Thoracic aorta (tissue), 2 donors: ENCODE measurements at regions not wholly inside any gene's neighbourhood (a gene's known extent, or its start where the extent isn't known, plus 50 kb on each side); places are given as distances from the start of the nearest gene placed in this dataset.

Source experiments
- ATAC-seq: fragments of 150-250 bp; one replicate; pipeline ENCODE4 v1.8.0; 2017; ENCODE audit warnings: low read depth; ENCODE audit not compliant: insufficient number of reproducible peaks, low FRiP score
- DNase-seq: peaks from one replicate; pipeline ENCODE4 v3.0.0-alpha.2; 2020; ENCODE audit warnings: low spot score
- H3K27ac ChIP-seq, 2 donors: fragments of 200-600 bp; sonication (generic); 1 replicate in 1 of 2; 2 replicates in 1 of 2; pipeline ENCODE4 v1.5.1; 2016; ENCODE audit warnings: mild to moderate bottlenecking in 2 of 2, moderate library complexity in 2 of 2
- H3K27me3 ChIP-seq: fragments of 200-600 bp; sonication (generic); replicated peaks from 2 replicates; pipeline ENCODE4 v1.6.0; 2016; ENCODE audit warnings: mild to moderate bottlenecking; ENCODE audit not compliant: insufficient read depth
- H3K36me3 ChIP-seq: fragments of 200-600 bp; sonication (generic); one replicate; pipeline ENCODE4 v1.5.1; 2016
- H3K4me1 ChIP-seq, 2 donors: fragments of 200-600 bp; sonication (generic); 1 replicate in 1 of 2; 2 replicates in 1 of 2; pipeline versions ENCODE4 v1.5.1 to v1.6.0; 2016; ENCODE audit warnings: low read depth in 2 of 2, mild to moderate bottlenecking in 1 of 2; ENCODE audit not compliant: control insufficient read depth in 1 of 2
- H3K4me3 ChIP-seq: fragments of 200-600 bp; sonication (generic); 2 replicates; pipeline ENCODE4 v1.5.1; 2016; ENCODE audit warnings: mild to moderate bottlenecking
- H3K9me3 ChIP-seq: fragments of 200-600 bp; sonication (generic); 2 replicates; pipeline ENCODE4 v1.5.1; 2016
- TF ChIP-seq, protein P1 (sequence below): fragments of 200-600 bp; sonication (generic); IDR thresholded peaks from one replicate; pipeline ENCODE4 v1.5.1; 2019; ENCODE audit warnings: antibody characterized with exemption

DNA sequence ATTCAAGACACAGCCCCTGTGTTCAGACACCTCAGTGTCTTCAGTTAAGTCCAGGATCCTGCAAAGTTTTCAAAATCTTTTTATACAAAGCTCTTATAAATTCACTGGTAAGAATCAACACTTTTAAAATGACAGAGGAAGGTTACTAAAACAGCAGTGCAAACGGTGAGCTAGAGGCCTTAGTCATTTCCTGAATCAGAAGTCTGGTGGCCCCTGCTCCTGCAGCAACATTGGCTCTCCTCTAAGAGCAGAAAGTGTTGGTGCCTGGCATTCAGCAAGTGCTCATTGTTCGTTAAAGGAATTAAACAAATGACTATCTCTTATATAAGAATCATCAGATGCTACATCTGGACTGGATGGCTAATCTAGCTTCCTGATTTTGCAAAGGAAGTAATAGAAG, 282.9 kb downstream of the PTGER3 start:
- no peak for ATAC-seq
- no peak for DNase-seq
- Histone ChIP-seq H3K9me3 (no peaks in the 10 kb centered on the region), H3K4me1 (no peaks in the 10 kb centered on the region), H3K27me3 (no peaks in the 10 kb centered on the region), H3K4me3 (no peak overlapping the region), H3K36me3 (no peaks in the 10 kb centered on the region), H3K27ac (no peak overlapping the region)
- TF ChIP-seq, protein P1, sequence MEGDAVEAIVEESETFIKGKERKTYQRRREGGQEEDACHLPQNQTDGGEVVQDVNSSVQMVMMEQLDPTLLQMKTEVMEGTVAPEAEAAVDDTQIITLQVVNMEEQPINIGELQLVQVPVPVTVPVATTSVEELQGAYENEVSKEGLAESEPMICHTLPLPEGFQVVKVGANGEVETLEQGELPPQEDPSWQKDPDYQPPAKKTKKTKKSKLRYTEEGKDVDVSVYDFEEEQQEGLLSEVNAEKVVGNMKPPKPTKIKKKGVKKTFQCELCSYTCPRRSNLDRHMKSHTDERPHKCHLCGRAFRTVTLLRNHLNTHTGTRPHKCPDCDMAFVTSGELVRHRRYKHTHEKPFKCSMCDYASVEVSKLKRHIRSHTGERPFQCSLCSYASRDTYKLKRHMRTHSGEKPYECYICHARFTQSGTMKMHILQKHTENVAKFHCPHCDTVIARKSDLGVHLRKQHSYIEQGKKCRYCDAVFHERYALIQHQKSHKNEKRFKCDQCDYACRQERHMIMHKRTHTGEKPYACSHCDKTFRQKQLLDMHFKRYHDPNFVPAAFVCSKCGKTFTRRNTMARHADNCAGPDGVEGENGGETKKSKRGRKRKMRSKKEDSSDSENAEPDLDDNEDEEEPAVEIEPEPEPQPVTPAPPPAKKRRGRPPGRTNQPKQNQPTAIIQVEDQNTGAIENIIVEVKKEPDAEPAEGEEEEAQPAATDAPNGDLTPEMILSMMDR, result no peak

DNA sequence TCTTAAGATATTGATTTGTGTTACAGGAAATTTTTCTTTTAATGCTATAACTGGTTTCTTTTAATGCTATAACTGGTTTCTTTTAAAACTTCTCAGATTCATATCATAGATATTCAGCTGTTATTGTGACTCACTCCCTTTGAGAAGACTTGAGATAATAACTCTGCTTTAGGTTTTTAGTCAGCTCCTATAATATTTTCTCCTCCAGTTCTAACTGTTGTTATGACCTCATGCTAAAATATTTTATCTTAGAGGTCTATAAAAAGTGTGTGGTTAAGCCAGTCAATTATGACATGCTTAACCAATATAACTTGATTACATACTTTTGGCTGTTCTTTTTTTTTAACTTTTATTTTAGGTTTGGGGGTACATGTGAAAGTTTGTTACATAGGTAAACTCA, 280.2 kb downstream of the PTGER3 start:
- DNase-seq, result no peak
- no peak overlapping the region for H3K27ac ChIP-seq
- no peaks in the 10 kb centered on the region for H3K36me3 ChIP-seq
- no peaks in the 10 kb centered on the region for H3K27me3 ChIP-seq
- H3K4me1 ChIP-seq, result no peaks in the 10 kb centered on the region
- H3K4me3 ChIP-seq, result no peak overlapping the region
- TF ChIP-seq, protein P1, result no peak
- ATAC-seq, result no peak
- peaks cover 4% of the 10 kb centered on the region for H3K9me3 ChIP-seq

DNA sequence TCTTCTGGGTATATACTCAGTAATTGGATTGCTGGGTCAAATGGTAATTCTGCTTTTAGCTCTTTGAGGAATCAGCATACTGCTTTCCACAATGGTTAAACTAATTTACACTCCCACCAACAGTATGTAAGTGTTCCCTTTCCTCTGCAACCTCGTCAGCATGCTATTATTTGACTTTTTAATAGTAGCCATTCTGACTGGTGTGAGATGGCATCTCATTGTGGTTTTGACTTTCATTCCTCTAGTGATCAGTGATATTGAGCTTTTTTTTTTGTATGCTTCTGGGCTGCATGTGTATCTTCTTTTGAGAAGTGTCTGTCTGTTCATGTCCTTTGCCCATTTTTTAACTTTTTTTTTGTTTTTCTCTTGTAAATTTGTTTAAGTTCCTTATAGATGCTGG, 279.4 kb downstream of the PTGER3 start:
- DNase-seq (no peak), ATAC-seq (no peak)
- Histone ChIP-seq H3K27ac (no peak overlapping the region), H3K4me1 (no peaks in the 10 kb centered on the region), H3K27me3 (no peaks in the 10 kb centered on the region), H3K36me3 (no peaks in the 10 kb centered on the region), H3K9me3 (peaks cover 4% of the 10 kb centered on the region), H3K4me3 (no peak overlapping the region)
- TF ChIP-seq, protein P1, result no peak

DNA sequence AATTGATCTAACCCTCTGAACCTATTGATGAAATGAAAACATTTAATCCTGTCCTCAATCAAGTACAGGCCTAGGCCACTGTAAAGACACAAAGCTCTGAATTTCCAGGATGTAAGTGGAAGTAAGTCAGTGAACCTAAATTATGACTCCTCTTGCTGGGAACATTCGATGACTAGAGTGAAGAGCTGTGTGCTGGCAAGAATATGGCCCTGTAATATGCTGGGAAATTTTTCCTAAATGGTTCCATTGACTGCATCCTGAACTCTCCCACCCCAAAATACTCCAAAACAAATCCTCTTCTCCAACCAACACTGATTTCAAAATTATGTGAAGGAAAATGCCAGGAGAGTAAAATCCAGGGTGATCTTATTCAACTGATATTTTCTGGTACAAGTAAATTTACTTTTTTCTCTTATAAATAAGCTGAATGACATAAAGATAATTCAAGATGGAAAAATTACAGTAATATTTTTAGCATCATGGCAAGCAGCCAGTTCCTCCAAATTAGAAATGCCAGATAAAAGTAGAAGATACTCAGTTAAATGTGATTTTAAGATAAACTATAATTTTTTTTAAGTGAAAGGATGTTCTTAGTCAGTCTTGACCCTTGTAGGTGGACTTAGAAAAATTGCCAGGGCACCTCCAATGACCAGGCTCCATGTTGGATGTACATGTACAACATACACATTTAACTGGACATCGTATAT, 269.4 kb downstream of the PTGER3 start:
- Histone ChIP-seq H3K27ac (no peak overlapping the region), H3K27me3 (no peaks in the 10 kb centered on the region), H3K4me3 (no peak overlapping the region), H3K9me3 (no peaks in the 10 kb centered on the region), H3K36me3 (no peaks in the 10 kb centered on the region), H3K4me1 (no peaks in the 10 kb centered on the region)
- TF ChIP-seq, protein P1, result no peak
- ATAC-seq (no peak), DNase-seq (no peak)

DNA sequence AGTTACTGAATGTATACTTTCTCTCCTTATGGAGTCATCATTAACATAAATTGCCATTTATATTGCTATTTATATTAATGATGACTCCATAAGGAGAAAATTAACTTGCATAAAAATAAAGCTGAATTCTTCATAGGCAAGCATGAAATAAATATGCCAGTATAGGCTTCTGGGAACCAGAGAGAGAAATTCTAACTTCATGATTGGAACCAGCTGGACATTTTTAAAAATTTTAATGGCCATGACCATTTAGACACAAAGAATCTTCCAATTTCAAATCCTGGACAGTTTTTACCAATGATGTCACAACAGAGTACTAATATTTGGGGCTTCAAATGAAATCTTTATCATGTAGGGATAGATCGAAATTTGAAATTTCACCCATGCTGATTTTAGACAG, 268.7 kb downstream of the PTGER3 start:
- ATAC-seq (no peak), DNase-seq (no peak)
- TF ChIP-seq, protein P1, result no peak
- Histone ChIP-seq H3K4me3 (no peak overlapping the region), H3K27me3 (no peaks in the 10 kb centered on the region), H3K36me3 (no peaks in the 10 kb centered on the region), H3K4me1 (no peaks in the 10 kb centered on the region), H3K9me3 (no peaks in the 10 kb centered on the region), H3K27ac (no peak overlapping the region)
